PC-9 (cell line): ENCODE measurements at regions not wholly inside any gene's neighbourhood (a gene's known extent, or its start where the extent isn't known, plus 50 kb on each side); places are given as distances from the start of the nearest gene placed in this dataset.

Experiments used
- BruUV-seq: library from RNA; stranded (reverse); fragments of 400-500 nt; replicated peaks from 2 replicates; lab custom pipeline; 2021; lab: Mats Ljungman, UMichigan
- CTCF ChIA-PET: fragments of 300-600 bp; sonication (Branson Sonifier 250); formaldehyde crosslinking; loops from one replicate; lab custom pipeline; 2022; ENCODE audit warnings: antibody characterized with exemption; lab: Charles Lee
- POLR2A ChIA-PET: fragments of 300-600 bp; sonication (Branson Sonifier 250); formaldehyde crosslinking; loops from one replicate; lab custom pipeline; 2022; ENCODE audit warnings: antibody characterized with exemption; ENCODE audit not compliant: unreplicated experiment; lab: Charles Lee
- DNase-seq, 2 experiments: peaks; one replicate each; pipeline versions ENCODE4 v3.0.0 to v3.0.0-alpha.2; 2015 to 2022; ENCODE audit warnings: mixed read lengths in 1 of 2
- H2AFZ ChIP-seq: fragments of 200-600 bp; sonication (generic); 2 replicates; pipeline ENCODE4 v1.8.1; 2017; ENCODE audit warnings: antibody characterized with exemption
- H3F3A ChIP-seq: fragments of 200-600 bp; sonication (generic); 2 replicates; pipeline ENCODE4 v1.8.1; 2017; ENCODE audit warnings: antibody characterized with exemption, mild to moderate bottlenecking, low read depth; ENCODE audit not compliant: insufficient read depth
- H3K27ac ChIP-seq: fragments of 200-600 bp; sonication (generic); 2 replicates; pipeline ENCODE4 v1.6.1; 2016; ENCODE audit warnings: mixed run types
- H3K27me3 ChIP-seq: fragments of 200-600 bp; sonication (generic); 2 replicates; pipeline ENCODE4 v1.6.1; 2016; ENCODE audit warnings: low read depth, mixed run types; ENCODE audit not compliant: insufficient read depth
- H3K36me3 ChIP-seq: fragments of 200-600 bp; sonication (generic); 2 replicates; pipeline ENCODE4 v1.6.1; 2016; ENCODE audit warnings: low read depth, mixed run types
- H3K4me1 ChIP-seq: fragments of 200-600 bp; sonication (generic); replicated peaks from 2 replicates; pipeline ENCODE4 v1.6.1; 2016; ENCODE audit warnings: mixed run types; ENCODE audit not compliant: insufficient read depth
- H3K4me2 ChIP-seq: fragments of 200-600 bp; sonication (generic); 2 replicates; pipeline ENCODE4 v1.6.1; 2017; ENCODE audit warnings: mixed run types
- H3K4me3 ChIP-seq: fragments of 200-600 bp; sonication (generic); 2 replicates; pipeline ENCODE4 v1.6.1; 2016; ENCODE audit warnings: mixed run types
- H3K79me2 ChIP-seq: fragments of 200-600 bp; sonication (generic); 2 replicates; pipeline ENCODE4 v1.6.1; 2017; ENCODE audit warnings: low read depth, mixed run types
- H3K9me2 ChIP-seq: fragments of 200-600 bp; sonication (generic); 2 replicates; pipeline ENCODE4 v1.8.1; 2017; ENCODE audit warnings: mild to moderate bottlenecking; ENCODE audit not compliant: insufficient read depth
- H3K9me3 ChIP-seq: fragments of 200-600 bp; sonication (generic); 2 replicates; pipeline ENCODE4 v1.8.1; 2016; ENCODE audit warnings: low read depth; ENCODE audit not compliant: insufficient read depth
- H4K20me1 ChIP-seq: fragments of 200-600 bp; sonication (generic); 2 replicates; pipeline ENCODE4 v1.8.1; 2017; ENCODE audit not compliant: insufficient read depth
- EZH2 ChIP-seq: fragments of 200-600 bp; sonication (generic); IDR thresholded peaks from 2 replicates; pipeline ENCODE4 v1.8.0; 2017; ENCODE audit warnings: antibody characterized with exemption, low read depth
- intact Hi-C: fragments of 100-400 bp; cut with micrococcal nuclease; formaldehyde crosslinking; loops from one replicate; pipeline ENCODE4 v1.10.0; 2022; ENCODE audit not compliant: unreplicated experiment
- TF ChIP-seq, protein P1 (sequence below): fragments of 200-600 bp; sonication (generic); conservative IDR thresholded peaks from 2 replicates; pipeline ENCODE4 v1.6.1; 2017; ENCODE audit warnings: mixed run types, antibody characterized with exemption, mild to moderate bottlenecking, moderate library complexity

DNA sequence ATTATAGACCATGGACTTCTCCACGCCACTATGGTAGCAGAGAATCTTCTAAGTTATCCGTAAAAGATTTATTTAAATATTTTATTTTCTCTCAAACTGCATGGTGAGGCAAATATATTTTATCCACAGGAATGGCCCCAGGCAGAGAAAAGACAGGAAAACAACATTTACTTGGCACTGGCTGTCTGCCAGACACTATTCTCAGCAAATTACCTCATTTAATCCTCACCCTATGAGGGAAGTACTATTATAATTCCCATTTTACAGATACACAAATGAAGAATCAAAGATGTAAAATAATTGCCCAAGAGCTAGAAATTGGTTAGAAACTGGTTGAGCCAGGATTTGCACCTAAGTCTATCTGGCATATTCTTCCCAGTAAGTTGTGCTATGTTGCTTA, 361.4 kb upstream of the IL12A start:
- H2AFZ ChIP-seq = no peak overlapping the region
- peaks cover 5% of the 10 kb centered on the region; the same call in 1 of the 2 replicates for H3K9me3 ChIP-seq
- no peaks in the 10 kb centered on the region; the same call in 1 of the 2 replicates for H3K4me1 ChIP-seq
- no peaks in the 10 kb centered on the region for H3F3A ChIP-seq
- no peak for DNase-seq
- H3K36me3 ChIP-seq = no peaks in the 10 kb centered on the region
- intact Hi-C loops = no loop called here
- no peak overlapping the region for H3K4me2 ChIP-seq
- ChIA-PET CTCF (no interaction called here), POLR2A (no interaction called here)
- no peaks in the 10 kb centered on the region for H3K27me3 ChIP-seq
- TF ChIP-seq, protein P1, sequence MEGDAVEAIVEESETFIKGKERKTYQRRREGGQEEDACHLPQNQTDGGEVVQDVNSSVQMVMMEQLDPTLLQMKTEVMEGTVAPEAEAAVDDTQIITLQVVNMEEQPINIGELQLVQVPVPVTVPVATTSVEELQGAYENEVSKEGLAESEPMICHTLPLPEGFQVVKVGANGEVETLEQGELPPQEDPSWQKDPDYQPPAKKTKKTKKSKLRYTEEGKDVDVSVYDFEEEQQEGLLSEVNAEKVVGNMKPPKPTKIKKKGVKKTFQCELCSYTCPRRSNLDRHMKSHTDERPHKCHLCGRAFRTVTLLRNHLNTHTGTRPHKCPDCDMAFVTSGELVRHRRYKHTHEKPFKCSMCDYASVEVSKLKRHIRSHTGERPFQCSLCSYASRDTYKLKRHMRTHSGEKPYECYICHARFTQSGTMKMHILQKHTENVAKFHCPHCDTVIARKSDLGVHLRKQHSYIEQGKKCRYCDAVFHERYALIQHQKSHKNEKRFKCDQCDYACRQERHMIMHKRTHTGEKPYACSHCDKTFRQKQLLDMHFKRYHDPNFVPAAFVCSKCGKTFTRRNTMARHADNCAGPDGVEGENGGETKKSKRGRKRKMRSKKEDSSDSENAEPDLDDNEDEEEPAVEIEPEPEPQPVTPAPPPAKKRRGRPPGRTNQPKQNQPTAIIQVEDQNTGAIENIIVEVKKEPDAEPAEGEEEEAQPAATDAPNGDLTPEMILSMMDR = no peak
- TF ChIP-seq EZH2 = no peak
- H3K4me3 ChIP-seq = no peak overlapping the region
- no peaks in the 10 kb centered on the region for H4K20me1 ChIP-seq
- H3K27ac ChIP-seq = no peak overlapping the region
- H3K79me2 ChIP-seq = no peaks in the 10 kb centered on the region
- H3K9me2 ChIP-seq = no peaks in the 10 kb centered on the region
- no TSS peak for BruUV-seq

DNA sequence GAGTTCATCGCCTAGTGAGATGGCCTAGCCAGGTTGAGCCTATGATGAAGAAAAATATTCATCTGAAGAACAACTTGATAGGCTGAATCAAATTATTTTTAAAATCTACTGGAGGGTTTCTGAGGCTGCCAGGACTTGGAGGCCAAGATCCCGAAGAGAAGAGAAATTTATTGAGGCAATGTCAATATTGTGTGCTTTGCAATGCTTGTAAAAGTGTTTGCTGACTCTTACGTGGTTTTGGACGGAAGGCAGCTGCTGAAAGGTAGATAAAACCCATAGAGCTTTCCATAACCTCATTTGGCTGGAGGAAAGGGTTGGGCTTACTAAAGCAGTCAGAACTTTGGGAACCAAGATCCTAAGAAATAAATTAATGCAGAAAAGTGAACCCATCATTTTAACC, 361.0 kb upstream of the IL12A start:
- H3K36me3 ChIP-seq = no peaks in the 10 kb centered on the region
- no peaks in the 10 kb centered on the region for H4K20me1 ChIP-seq
- H2AFZ ChIP-seq = no peak overlapping the region
- H3K27me3 ChIP-seq = no peaks in the 10 kb centered on the region
- ChIA-PET CTCF (no interaction called here), POLR2A (no interaction called here)
- H3F3A ChIP-seq = peaks cover 2% of the 10 kb centered on the region; the same call in 1 of the 2 replicates
- H3K9me3 ChIP-seq = peaks cover 5% of the 10 kb centered on the region; the same call in 1 of the 2 replicates
- BruUV-seq = no TSS peak
- DNase-seq = peak in 1 of 2 experiments; percentile 36
- TF ChIP-seq EZH2 = no peak
- TF ChIP-seq, protein P1 = no peak
- H3K4me1 ChIP-seq = peaks cover 4% of the 10 kb centered on the region
- intact Hi-C loops = no loop called here
- H3K4me2 ChIP-seq = no peak overlapping the region
- H3K4me3 ChIP-seq = no peak overlapping the region
- no peaks in the 10 kb centered on the region for H3K79me2 ChIP-seq
- H3K9me2 ChIP-seq = no peaks in the 10 kb centered on the region
- H3K27ac ChIP-seq = no peak overlapping the region

DNA sequence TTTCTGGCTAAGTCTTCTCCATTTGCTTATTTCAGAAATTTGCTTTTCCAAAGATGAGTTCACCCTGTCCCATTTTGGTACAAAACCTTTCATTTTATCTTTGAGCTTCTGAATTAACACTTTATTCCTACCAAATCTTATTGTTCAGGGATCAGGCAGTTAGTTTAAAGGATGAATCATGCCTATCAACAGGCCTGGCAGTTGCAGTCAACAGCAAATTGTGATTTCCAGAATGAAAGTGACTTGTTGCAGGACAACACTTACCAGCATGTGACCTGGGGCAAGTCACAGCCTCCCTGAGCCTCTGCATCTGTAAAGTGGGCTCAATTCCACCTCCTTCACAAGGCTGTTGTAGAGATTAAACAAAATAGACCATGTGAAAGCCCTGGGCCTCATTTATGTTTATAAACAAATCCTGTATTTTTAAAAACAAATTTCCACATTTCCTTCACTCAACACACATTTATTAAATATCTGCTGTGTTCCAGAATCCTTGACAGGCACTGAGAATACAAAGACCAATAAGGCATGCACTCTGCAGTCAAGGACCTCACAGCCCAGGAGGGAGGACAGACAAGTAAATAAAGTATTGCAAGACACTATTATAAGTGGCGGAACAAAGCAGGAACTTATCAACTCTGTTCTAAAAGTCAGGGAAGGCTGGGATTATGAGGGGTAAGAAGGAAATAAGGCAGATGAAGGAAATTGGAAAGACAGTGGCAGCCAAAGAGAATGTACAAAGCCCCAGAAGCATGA, 359.1 kb upstream of the IL12A start:
- H3K9me2 ChIP-seq = no peaks in the 10 kb centered on the region
- BruUV-seq = no TSS peak
- DNase-seq = no peak
- TF ChIP-seq, protein P1 = no peak
- no peak for TF ChIP-seq EZH2
- ChIA-PET POLR2A (no interaction called here), CTCF (no interaction called here)
- H3F3A ChIP-seq = peaks cover 8% of the 10 kb centered on the region; the same call in 1 of the 2 replicates
- no peaks in the 10 kb centered on the region for H3K27me3 ChIP-seq
- H3K36me3 ChIP-seq = no peaks in the 10 kb centered on the region
- no peak overlapping the region for H2AFZ ChIP-seq
- no peak overlapping the region for H3K27ac ChIP-seq
- peaks cover 23% of the 10 kb centered on the region for H3K4me1 ChIP-seq
- H3K9me3 ChIP-seq = peaks cover 5% of the 10 kb centered on the region; the same call in 1 of the 2 replicates
- H3K4me2 ChIP-seq = no peak overlapping the region
- intact Hi-C loops = loop anchor here (10.0 kb wide), 1 partner anchor 775 kb away; no protein-coding TSS in a partner anchor
- H3K79me2 ChIP-seq = no peaks in the 10 kb centered on the region
- no peak overlapping the region for H3K4me3 ChIP-seq
- H4K20me1 ChIP-seq = no peaks in the 10 kb centered on the region
